Tibial artery (tissue), 4 donors: ENCODE measurements at regions not wholly inside any gene's neighbourhood (a gene's known extent, or its start where the extent isn't known, plus 50 kb on each side); places are given as distances from the start of the nearest gene placed in this dataset.

Source experiments
- DNase-seq, 2 donors: peaks; one replicate each; pipeline ENCODE4 v3.0.0-alpha.2; 2019
- H3K27ac ChIP-seq, 2 donors: fragments of 200-600 bp; sonication (generic) in 1 of 2; 1 replicate in 1 of 2; 2 replicates in 1 of 2; pipeline ENCODE4 v1.5.1; 2018 to 2019; ENCODE audit warnings: mild to moderate bottlenecking in 1 of 2
- H3K27me3 ChIP-seq, 2 donors: fragments of 200-600 bp; sonication (generic) in 1 of 2; one replicate each; pipeline versions ENCODE4 v1.5.1 to v1.6.0; 2016 to 2019
- H3K36me3 ChIP-seq, 3 donors: fragments of 200-600 bp; sonication (generic) in 2 of 3; one replicate each; pipeline ENCODE4 v1.5.1; 2016 to 2019; ENCODE audit warnings: mild to moderate bottlenecking in 2 of 3
- H3K4me1 ChIP-seq, 4 donors: fragments of 200-600 bp; sonication (generic) in 2 of 4; 1 replicate in 3 of 4; 2 replicates in 1 of 4; pipeline ENCODE4 v1.5.1; 2016 to 2019
- H3K4me3 ChIP-seq, 2 donors: fragments of 200-600 bp; sonication (generic) in 1 of 2; 1 replicate in 1 of 2; 2 replicates in 1 of 2; pipeline ENCODE4 v1.5.1; 2018 to 2019; ENCODE audit warnings: mild to moderate bottlenecking in 2 of 2
- H3K9me3 ChIP-seq, 3 donors: fragments of 200-600 bp; sonication (generic) in 1 of 3; one replicate each; pipeline ENCODE4 v1.5.1; 2016 to 2019
- intact Hi-C: fragments of 100-400 bp; cut with DNase I; formaldehyde crosslinking; loops from one replicate; pipeline ENCODE4 v1.15.0; 2023; ENCODE audit warnings: low total_unique reads
- TF ChIP-seq, protein P1 (sequence below), 2 experiments: fragments of 200-600 bp in 1 of 2; fragments of 450-650 bp in 1 of 2; IDR thresholded peaks; one replicate each; pipeline ENCODE4 v1.5.1; 2017 to 2019; ENCODE audit warnings: antibody characterized with exemption in 2 of 2, mild to moderate bottlenecking in 1 of 2, moderate library complexity in 1 of 2

DNA sequence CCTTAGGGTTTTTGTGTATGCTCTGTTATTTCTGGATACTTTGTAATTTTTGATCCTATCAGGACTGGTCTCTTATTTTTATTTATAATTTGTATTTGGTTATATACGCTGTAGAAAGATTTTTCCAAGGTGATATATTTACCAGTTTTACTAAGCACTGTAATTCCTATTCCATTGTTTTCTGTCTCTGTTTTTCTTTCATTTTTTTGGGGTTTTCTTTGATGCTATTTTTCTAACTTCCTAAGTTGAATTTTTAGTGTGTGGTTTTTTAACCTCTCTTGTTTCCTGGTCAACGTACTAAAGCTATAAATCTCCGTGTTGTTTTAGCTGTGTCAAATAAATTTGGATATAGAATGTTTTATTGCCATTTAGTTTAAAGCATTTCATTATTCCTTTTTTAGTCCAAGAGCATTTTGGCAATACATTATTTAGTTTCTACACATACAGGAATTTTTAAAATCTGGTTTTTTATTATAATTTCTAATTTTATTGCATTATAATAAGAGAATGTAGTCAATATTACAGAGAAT lies 128.1 kb upstream of the THRB start:
- intact Hi-C loops: no loop called here
- DNase-seq: no peak
- H3K4me3 ChIP-seq: no peak overlapping the region
- H3K9me3 ChIP-seq: no peaks in the 10 kb centered on the region
- H3K27ac ChIP-seq: no peak overlapping the region
- no peaks in the 10 kb centered on the region for H3K27me3 ChIP-seq
- H3K36me3 ChIP-seq: no peaks in the 10 kb centered on the region
- H3K4me1 ChIP-seq: peaks cover 0 to under 1% (median 0%) of the 10 kb centered on the region in 4 donors
- TF ChIP-seq, protein P1, sequence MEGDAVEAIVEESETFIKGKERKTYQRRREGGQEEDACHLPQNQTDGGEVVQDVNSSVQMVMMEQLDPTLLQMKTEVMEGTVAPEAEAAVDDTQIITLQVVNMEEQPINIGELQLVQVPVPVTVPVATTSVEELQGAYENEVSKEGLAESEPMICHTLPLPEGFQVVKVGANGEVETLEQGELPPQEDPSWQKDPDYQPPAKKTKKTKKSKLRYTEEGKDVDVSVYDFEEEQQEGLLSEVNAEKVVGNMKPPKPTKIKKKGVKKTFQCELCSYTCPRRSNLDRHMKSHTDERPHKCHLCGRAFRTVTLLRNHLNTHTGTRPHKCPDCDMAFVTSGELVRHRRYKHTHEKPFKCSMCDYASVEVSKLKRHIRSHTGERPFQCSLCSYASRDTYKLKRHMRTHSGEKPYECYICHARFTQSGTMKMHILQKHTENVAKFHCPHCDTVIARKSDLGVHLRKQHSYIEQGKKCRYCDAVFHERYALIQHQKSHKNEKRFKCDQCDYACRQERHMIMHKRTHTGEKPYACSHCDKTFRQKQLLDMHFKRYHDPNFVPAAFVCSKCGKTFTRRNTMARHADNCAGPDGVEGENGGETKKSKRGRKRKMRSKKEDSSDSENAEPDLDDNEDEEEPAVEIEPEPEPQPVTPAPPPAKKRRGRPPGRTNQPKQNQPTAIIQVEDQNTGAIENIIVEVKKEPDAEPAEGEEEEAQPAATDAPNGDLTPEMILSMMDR (IDR thresholded peaks at IDR 0.05): no peak

DNA sequence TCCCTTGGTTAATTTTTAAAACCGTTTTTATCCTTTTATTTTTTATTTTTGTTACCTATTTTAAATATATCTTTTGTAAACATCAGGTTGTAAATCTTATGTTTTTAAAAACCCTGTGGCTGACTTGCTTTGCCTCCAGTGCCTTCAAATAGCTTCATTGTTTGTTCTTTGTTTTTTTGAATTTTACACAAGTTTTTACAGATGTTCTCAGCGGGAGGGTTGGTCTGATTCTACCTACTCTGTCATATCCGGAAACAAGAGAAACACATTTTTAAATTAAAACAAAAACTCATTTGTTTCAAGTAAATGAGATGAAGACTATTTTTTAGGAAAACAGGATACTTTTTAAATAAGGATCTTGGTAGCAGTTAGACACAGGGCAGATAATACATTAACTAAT lies 129.0 kb upstream of the THRB start:
- no peak for DNase-seq
- Histone ChIP-seq H3K4me3 (no peak overlapping the region), H3K27me3 (no peaks in the 10 kb centered on the region), H3K9me3 (no peaks in the 10 kb centered on the region), H3K36me3 (no peaks in the 10 kb centered on the region), H3K27ac (no peak overlapping the region), H3K4me1 (peaks cover 0 to 9% (median 0%) of the 10 kb centered on the region in 4 donors)
- TF ChIP-seq, protein P1 (IDR thresholded peaks at IDR 0.05): no peak
- intact Hi-C loops: no loop called here

DNA sequence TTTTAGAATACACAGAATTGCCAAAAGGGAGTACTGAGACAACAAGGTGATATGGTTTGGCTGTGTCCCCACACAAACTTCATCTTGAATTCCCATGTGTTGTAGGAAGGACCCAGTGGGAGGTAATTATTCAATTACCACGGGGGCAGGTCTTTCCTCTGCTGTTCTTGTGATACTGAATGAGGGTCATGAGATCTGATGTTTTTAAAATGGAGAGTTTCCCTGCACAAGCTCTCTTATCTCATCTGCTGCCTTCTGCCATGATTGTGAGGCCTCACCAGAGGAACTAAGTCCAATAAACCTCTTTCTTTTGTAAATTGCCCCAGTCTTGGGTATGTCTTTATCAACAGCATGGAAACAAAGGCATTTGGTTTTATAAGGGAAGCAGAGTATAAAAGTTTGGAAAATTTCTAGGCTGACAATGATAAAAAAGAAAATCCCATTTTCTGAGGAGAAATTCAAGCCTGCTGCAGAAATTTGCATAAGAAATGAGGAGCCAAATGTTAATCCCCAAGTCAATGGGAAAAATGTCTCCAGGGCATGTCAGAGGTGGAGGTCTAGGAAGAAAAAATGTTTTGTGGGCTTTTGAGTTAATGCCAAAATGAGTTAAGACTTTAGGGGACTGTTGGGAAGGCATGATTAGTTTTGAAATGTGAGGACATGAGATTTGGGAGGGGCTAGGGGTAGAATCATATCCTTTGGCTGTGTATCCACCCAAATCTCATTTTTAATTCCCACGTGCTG lies 130.5 kb upstream of the THRB start:
- intact Hi-C loops: no loop called here

DNA sequence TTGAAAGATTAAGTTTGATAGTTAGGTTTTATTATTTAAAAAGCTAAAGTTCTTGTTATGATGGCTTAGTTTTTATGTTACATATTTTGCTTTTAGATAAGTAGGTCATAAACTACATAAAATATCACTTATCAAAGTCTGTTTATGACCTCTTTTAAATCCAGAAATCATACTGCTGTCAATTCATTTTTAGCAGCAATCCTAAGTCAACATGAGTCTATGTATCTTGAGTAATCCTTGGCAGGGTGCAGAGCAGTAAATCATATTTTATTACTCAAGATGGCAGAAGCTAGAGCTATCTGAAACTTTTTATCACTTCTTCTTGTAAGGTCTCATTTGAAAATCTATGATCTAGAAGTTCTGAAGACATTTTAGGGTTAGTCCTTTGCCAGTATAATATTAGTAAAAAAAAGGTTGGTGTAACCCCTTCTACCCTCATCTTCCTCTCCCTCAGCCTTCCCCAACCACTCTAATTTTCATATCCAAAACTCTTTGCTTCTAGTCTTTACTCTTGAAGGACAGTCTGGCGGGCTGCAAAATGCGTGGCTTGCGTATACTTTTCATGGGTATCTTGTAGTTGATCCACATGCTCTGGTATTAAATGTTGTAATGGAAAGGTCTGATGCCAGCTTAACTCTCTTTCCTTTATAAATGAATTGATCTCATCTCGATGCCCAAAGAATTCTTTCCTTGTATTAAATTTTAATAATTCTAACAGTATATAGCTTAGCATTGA lies 134.0 kb upstream of the THRB start:
- H3K36me3 ChIP-seq: no peaks in the 10 kb centered on the region
- intact Hi-C loops: no loop called here
- H3K9me3 ChIP-seq: no peaks in the 10 kb centered on the region
- H3K27me3 ChIP-seq: no peaks in the 10 kb centered on the region
- H3K27ac ChIP-seq: no peak overlapping the region
- no peak overlapping the region for H3K4me3 ChIP-seq
- no peak for DNase-seq
- H3K4me1 ChIP-seq: peaks cover 0 to 12% (median 0%) of the 10 kb centered on the region in 4 donors
- TF ChIP-seq, protein P1 (IDR thresholded peaks at IDR 0.05): no peak

More for the DNA sequence above, 130.5 kb upstream of the THRB start:
- H3K27me3 ChIP-seq: no peaks in the 10 kb centered on the region
- H3K36me3 ChIP-seq: no peaks in the 10 kb centered on the region
- H3K4me3 ChIP-seq: no peak overlapping the region
- H3K9me3 ChIP-seq: no peaks in the 10 kb centered on the region
- no peak for DNase-seq
- H3K27ac ChIP-seq: no peak overlapping the region
- TF ChIP-seq, protein P1 (IDR thresholded peaks at IDR 0.05): no peak
- peaks cover 0 to 12% (median 0%) of the 10 kb centered on the region in 4 donors for H3K4me1 ChIP-seq

DNA sequence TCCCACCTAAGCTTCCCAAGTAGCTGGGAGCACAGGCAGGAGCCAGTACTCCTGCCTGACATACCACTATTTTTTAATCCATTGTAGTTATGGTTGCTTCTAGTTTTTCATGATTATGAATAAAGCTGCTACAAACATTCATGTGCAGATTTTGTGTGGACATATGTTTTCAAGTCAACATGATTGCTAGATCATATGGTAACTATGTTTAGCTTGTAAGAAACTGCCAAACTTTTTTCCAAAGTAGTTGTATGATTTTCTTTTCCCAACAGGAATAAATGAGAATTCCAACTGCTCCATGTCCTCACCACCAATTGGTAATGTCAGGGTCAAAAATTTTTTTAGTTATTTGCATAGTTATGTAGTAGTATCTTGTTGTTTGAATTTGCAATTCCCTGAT lies 136.8 kb upstream of the THRB start:
- Histone ChIP-seq H3K4me3 (no peak overlapping the region), H3K4me1 (peaks cover 0 to 12% (median 0%) of the 10 kb centered on the region in 4 donors), H3K9me3 (peaks cover 0 to 4% (median 0%) of the 10 kb centered on the region in 3 donors), H3K27me3 (no peaks in the 10 kb centered on the region), H3K36me3 (no peaks in the 10 kb centered on the region), H3K27ac (no peak overlapping the region)
- no peak for DNase-seq
- TF ChIP-seq, protein P1 (IDR thresholded peaks at IDR 0.05): no peak
- intact Hi-C loops: no loop called here
